ENCODE measurements at regions not wholly inside any gene's neighbourhood (a gene's known extent, or its start where the extent isn't known, plus 50 kb on each side); places are given as distances from the start of the nearest gene placed in this dataset.

DNA sequence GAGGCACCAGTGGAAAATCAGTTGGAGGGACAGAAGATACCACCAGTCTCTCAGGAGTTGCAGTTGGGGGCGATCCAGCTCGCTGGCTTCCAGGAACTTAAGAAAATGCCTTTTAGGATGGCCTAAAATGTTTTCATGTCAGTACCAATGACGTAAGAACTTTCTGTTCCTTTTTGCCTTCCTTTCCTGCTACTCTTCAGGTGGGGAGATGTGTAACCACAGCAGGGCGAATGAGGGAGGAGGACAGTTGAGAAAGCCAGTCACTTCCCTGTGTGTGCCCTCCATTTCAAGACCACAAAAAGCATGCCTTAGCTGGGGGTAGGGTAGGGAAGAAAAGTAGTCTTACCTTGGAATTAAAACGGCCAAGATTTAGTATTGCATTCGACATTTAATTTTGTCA lies 941.6 kb downstream of the NLGN4Y start:
- TF ChIP-seq, protein P1, sequence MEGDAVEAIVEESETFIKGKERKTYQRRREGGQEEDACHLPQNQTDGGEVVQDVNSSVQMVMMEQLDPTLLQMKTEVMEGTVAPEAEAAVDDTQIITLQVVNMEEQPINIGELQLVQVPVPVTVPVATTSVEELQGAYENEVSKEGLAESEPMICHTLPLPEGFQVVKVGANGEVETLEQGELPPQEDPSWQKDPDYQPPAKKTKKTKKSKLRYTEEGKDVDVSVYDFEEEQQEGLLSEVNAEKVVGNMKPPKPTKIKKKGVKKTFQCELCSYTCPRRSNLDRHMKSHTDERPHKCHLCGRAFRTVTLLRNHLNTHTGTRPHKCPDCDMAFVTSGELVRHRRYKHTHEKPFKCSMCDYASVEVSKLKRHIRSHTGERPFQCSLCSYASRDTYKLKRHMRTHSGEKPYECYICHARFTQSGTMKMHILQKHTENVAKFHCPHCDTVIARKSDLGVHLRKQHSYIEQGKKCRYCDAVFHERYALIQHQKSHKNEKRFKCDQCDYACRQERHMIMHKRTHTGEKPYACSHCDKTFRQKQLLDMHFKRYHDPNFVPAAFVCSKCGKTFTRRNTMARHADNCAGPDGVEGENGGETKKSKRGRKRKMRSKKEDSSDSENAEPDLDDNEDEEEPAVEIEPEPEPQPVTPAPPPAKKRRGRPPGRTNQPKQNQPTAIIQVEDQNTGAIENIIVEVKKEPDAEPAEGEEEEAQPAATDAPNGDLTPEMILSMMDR (IDR thresholded peaks at IDR 0.05), result no peak
- no peak for TF ChIP-seq POLR2A (IDR thresholded peaks at IDR 0.05; ENCODE audit: low read depth)
- no peak for TF ChIP-seq EP300 (IDR thresholded peaks at IDR 0.05)

Measured in esophagus muscularis mucosa (tissue), 4 donors.